Thoracic aorta (tissue), 2 donors: ENCODE measurements at regions not wholly inside any gene's neighbourhood (a gene's known extent, or its start where the extent isn't known, plus 50 kb on each side); places are given as distances from the start of the nearest gene placed in this dataset.

ENCODE experiments used
- ATAC-seq: fragments of 150-250 bp; one replicate; pipeline ENCODE4 v1.8.0; 2017; ENCODE audit warnings: low read depth; ENCODE audit not compliant: insufficient number of reproducible peaks, low FRiP score
- DNase-seq: peaks from one replicate; pipeline ENCODE4 v3.0.0-alpha.2; 2020; ENCODE audit warnings: low spot score
- H3K27ac ChIP-seq, 2 donors: fragments of 200-600 bp; sonication (generic); 1 replicate in 1 of 2; 2 replicates in 1 of 2; pipeline ENCODE4 v1.5.1; 2016; ENCODE audit warnings: mild to moderate bottlenecking in 2 of 2, moderate library complexity in 2 of 2
- H3K27me3 ChIP-seq: fragments of 200-600 bp; sonication (generic); replicated peaks from 2 replicates; pipeline ENCODE4 v1.6.0; 2016; ENCODE audit warnings: mild to moderate bottlenecking; ENCODE audit not compliant: insufficient read depth
- H3K36me3 ChIP-seq: fragments of 200-600 bp; sonication (generic); one replicate; pipeline ENCODE4 v1.5.1; 2016
- H3K4me1 ChIP-seq, 2 donors: fragments of 200-600 bp; sonication (generic); 1 replicate in 1 of 2; 2 replicates in 1 of 2; pipeline versions ENCODE4 v1.5.1 to v1.6.0; 2016; ENCODE audit warnings: low read depth in 2 of 2, mild to moderate bottlenecking in 1 of 2; ENCODE audit not compliant: control insufficient read depth in 1 of 2
- H3K4me3 ChIP-seq: fragments of 200-600 bp; sonication (generic); 2 replicates; pipeline ENCODE4 v1.5.1; 2016; ENCODE audit warnings: mild to moderate bottlenecking
- H3K9me3 ChIP-seq: fragments of 200-600 bp; sonication (generic); 2 replicates; pipeline ENCODE4 v1.5.1; 2016
- TF ChIP-seq, protein P1 (sequence below): fragments of 200-600 bp; sonication (generic); IDR thresholded peaks from one replicate; pipeline ENCODE4 v1.5.1; 2019; ENCODE audit warnings: antibody characterized with exemption

DNA sequence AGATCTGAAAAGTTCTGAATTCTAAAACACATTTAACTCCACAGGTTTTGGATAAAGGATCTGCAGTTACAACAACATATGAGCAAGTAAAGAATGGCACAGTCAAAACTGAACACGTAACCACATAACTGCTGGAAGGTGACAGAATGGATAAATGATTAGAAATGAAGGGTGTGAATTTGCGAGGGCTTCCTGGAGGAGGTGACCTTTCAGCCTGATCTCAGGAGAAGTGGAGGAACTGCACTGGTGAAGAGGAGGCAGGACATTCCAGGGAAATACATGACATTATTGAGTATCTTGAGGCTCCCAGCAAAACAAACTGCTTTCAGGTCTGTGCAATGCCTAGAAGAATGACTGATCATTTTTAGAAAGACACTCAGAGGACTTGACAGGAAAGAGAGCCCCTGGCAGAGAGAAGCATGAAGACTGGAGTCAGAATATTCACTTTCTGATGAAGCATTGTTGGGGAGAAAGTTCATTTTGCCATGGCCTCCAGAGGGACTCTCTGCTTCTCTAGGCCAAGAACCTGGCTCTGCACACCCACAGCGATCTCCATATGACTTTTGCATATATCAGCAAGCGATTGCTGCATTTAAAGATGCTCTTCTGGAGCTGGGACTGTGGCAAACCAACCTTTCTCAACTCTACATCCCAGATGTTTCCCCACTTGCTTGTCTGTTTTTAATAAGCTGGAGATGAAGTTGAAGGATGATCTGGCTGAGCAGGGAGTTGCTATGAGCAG, 122.7 kb upstream of the FAM78B start:
- Histone ChIP-seq H3K4me3 (no peak overlapping the region), H3K27me3 (no peaks in the 10 kb centered on the region), H3K4me1 (no peaks in the 10 kb centered on the region), H3K9me3 (no peaks in the 10 kb centered on the region), H3K27ac (no peak overlapping the region), H3K36me3 (no peaks in the 10 kb centered on the region)
- TF ChIP-seq, protein P1, sequence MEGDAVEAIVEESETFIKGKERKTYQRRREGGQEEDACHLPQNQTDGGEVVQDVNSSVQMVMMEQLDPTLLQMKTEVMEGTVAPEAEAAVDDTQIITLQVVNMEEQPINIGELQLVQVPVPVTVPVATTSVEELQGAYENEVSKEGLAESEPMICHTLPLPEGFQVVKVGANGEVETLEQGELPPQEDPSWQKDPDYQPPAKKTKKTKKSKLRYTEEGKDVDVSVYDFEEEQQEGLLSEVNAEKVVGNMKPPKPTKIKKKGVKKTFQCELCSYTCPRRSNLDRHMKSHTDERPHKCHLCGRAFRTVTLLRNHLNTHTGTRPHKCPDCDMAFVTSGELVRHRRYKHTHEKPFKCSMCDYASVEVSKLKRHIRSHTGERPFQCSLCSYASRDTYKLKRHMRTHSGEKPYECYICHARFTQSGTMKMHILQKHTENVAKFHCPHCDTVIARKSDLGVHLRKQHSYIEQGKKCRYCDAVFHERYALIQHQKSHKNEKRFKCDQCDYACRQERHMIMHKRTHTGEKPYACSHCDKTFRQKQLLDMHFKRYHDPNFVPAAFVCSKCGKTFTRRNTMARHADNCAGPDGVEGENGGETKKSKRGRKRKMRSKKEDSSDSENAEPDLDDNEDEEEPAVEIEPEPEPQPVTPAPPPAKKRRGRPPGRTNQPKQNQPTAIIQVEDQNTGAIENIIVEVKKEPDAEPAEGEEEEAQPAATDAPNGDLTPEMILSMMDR: no peak
- DNase-seq: no peak
- ATAC-seq: no peak

DNA sequence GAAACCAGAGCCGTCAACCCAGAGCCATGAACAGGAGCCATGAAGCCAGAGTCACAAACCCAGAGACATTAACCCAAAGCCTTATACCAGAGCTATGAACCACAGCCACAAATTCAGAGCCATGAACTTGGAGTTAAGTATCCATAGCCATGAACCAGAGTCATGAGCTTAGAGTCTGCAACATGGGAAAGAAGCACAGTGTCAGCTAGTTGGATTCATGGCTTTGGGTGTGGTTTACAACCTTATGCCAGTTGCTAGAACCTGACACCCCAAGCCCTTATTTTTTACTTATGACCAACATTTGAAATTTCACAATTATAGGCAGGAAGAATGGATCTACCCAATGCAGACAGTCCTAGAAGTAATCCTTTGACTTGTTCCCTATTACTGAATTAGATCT, 128.9 kb upstream of the FAM78B start:
- ATAC-seq: no peak
- no peak overlapping the region for H3K4me3 ChIP-seq
- DNase-seq: no peak
- no peaks in the 10 kb centered on the region for H3K4me1 ChIP-seq
- H3K36me3 ChIP-seq: no peaks in the 10 kb centered on the region
- no peaks in the 10 kb centered on the region for H3K27me3 ChIP-seq
- H3K9me3 ChIP-seq: no peaks in the 10 kb centered on the region
- no peak overlapping the region for H3K27ac ChIP-seq
- TF ChIP-seq, protein P1: no peak

DNA sequence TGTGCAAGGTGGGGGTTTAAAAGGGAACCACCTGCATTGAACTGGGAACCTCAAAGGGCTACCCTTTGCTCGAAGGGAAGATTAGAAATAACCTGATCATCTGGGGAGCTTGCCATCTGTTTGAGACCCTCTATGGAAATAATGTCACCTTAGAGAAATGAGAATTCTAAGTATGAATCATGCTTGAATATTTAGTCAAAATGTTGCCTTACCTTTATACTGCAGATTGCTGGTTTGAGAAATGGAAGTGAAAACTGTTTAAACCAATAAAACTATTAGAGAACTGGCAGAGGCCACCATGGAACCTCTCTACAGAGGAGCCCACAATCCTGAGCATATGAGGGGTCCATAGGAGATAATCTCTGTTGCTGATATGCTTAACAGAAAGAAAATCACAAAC, 131.2 kb upstream of the FAM78B start:
- H3K9me3 ChIP-seq: no peaks in the 10 kb centered on the region
- H3K36me3 ChIP-seq: no peaks in the 10 kb centered on the region
- H3K27ac ChIP-seq: no peak overlapping the region
- ATAC-seq: no peak
- H3K4me1 ChIP-seq: no peaks in the 10 kb centered on the region
- TF ChIP-seq, protein P1: no peak
- no peak overlapping the region for H3K4me3 ChIP-seq
- H3K27me3 ChIP-seq: no peaks in the 10 kb centered on the region
- DNase-seq: no peak

DNA sequence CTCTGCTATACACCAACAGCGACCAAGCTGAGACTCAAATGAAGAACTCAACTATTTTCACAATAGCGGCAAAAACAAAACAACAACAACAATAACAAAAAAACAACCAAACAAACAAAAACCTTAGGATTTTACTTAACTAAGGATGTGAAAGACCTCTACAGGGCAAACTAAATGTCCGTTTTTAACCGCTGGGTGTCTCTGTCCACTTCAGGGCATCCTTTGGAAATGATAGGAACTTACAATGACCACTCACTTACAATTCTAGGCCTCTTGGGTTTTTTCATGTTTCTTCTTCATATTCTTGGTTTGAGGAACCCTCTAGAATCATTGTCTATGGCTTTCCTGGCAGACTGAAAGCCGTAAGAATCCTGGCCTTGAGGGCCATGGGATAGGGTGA, 134.0 kb upstream of the FAM78B start:
- Histone ChIP-seq H3K27me3 (no peaks in the 10 kb centered on the region), H3K27ac (no peak overlapping the region), H3K36me3 (no peaks in the 10 kb centered on the region), H3K4me1 (no peaks in the 10 kb centered on the region), H3K9me3 (no peaks in the 10 kb centered on the region), H3K4me3 (no peak overlapping the region)
- DNase-seq: no peak
- no peak for ATAC-seq
- TF ChIP-seq, protein P1: no peak

DNA sequence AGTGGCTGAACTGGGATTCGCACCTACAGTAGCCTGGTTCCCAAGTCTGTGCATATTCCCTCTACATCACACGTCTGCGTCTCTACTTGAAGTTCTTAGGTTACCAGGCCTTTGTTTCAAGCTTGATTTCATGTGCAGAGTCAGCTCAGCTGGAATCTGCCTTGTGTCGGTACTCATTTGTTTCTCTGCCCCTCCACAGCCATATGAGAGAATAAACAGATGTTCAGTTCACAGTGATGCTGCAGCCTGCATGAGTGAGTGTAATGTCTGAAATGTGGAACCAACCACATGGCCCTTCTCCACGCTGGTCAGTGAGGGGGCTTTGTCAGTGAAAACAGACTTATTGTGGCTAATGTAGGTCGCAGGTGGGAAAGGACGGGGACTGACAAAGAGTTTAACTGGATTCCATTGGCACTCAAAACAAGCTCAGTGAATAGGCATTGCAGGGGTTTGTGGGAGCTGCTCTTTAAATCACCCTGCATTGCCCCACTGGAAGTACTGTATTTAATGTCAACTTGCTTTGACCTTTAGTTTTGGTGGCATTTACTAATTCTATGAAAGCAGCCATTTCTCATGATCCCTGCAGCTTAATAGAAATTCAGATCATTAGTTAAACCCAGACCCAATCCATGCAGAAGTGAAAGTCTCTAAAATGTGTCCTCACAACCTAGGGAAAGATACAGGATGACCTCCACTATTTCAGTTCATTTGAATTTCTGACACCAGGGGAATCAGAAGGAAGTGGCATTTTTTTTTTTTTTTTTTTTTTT, 136.4 kb upstream of the FAM78B start:
- no peaks in the 10 kb centered on the region for H3K27me3 ChIP-seq
- ATAC-seq (no peak), DNase-seq (no peak)
- H3K4me3 ChIP-seq: no peak overlapping the region
- no peaks in the 10 kb centered on the region for H3K4me1 ChIP-seq
- H3K36me3 ChIP-seq: no peaks in the 10 kb centered on the region
- TF ChIP-seq, protein P1: no peak
- H3K9me3 ChIP-seq: no peaks in the 10 kb centered on the region
- H3K27ac ChIP-seq: no peak overlapping the region
